ENCODE measurements at regions not wholly inside any gene's neighbourhood (a gene's known extent, or its start where the extent isn't known, plus 50 kb on each side); places are given as distances from the start of the nearest gene placed in this dataset.

- TF ChIP-seq CTCF (IDR thresholded peaks at IDR 0.05; ENCODE audit: low read length) = no peak
- no peak for TF ChIP-seq EZH2 (IDR thresholded peaks at IDR 0.05; ENCODE audit: borderline replicate concordance, low read length)
These were observed 606.4 kb upstream of the ZNF804A start for GRCh38 chr2:183991968-183992367.

All from OCI-LY1 (cell line).